HG03064 (cell line): ENCODE measurements at regions not wholly inside any gene's neighbourhood (a gene's known extent, or its start where the extent isn't known, plus 50 kb on each side); places are given as distances from the start of the nearest gene placed in this dataset.
"Not testable (repeated sequence)": the region's sequence is repeated elsewhere in the genome, so short reads cannot be mapped to it uniquely, and the experiment has no call there.

ENCODE experiments used
- ATAC-seq: cut with Tn5 transposase; IDR thresholded peaks from one replicate; pipeline ENCODE4 v1.9.1; 2021; ENCODE audit warnings: low read depth; ENCODE audit not compliant: unreplicated experiment

- ATAC-seq = not testable (repeated sequence)
Observed at GRCh38 chr20:26373066-26373465, 676.4 kb upstream of the ZNF337 start.

- ATAC-seq = no peak
Observed at GRCh38 chr20:26354511-26354910, 657.9 kb upstream of the ZNF337 start.

DNA sequence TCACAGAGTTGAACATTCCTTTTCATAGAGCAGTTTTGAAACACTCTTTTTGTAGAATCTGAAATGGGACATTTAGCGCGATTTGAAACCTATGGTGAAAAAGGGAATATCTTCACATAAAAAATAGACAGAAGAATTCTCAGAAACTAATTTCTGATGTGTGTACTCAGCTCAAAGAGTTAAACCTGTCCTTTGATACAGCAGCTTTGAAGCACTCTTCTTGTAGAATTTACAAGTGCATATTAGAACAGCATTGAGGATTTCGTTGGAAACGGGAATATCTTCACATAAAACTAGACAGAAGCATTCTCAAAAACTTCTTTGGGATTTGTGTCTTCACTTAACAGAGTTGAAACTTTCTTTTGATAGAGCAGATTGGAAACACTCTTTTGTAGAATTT, 650.7 kb upstream of the ZNF337 start:
- no peak for ATAC-seq

GRCh38 chr20:26340460-26341065, 643.9 kb upstream of the ZNF337 start:
- not testable (repeated sequence) for ATAC-seq

- ATAC-seq = no peak
Observed at GRCh38 chr20:26324177-26324576, 627.5 kb upstream of the ZNF337 start.

- ATAC-seq = no peak
Observed at GRCh38 chr20:26315054-26315453, 618.4 kb upstream of the ZNF337 start.

DNA sequence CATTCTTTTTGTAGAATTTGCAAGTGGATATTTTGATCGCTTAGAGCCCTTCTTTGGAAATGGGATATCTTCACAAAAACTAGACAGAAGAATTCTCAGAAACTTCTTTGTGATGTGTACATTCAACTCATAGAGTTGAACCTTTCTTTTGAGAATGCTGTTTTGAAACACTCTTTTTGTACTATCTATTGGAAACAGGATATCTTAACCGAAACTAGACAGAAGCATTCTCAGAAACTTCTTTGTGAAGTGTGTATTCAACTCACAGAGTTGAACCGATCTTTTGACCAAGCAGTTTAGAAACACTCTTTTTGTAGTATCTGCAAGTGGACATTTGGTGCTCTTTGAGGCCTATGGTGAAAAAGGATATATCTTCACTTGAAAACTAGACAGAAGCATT, 613.1 kb upstream of the ZNF337 start:
- not testable (repeated sequence) for ATAC-seq

DNA sequence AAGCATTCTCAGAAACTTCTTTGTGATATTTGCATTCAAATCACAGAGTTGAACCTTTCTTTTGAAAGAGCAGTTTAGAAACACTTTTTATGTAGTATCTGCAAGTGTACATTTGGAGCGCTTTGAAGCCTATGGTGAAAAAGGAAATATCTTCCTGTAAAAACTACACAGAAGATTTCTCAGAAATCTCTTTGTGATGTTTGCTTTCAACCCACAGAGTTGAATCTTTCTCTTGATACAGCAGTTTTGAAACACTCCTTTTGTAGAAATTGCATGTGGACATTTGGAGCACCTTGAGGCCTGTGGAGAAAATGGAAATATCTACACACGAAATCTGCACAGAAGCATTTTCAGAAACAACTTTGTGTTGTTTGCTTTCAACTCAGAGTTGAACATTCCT, 612.3 kb upstream of the ZNF337 start:
- no peak for ATAC-seq

DNA sequence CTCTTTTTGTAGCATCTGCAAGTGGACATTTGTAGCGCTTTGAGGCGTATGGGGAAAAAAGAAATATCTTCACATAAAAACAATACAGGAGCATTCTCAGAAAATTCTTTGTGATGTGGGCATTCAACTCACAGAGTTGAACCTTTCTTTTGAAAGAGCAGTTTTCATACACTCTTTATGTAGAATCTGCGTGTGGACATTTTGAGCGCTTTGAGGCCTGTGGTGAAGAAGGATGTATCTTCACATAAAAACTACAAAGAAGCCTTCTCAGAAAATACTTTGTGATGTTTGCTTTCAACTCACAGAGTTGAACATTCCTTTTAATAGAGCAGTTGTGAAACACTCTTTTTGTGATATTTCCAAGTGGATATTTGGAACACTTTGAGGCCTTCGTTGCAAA, 598.4 kb upstream of the ZNF337 start:
- ATAC-seq = no peak

DNA sequence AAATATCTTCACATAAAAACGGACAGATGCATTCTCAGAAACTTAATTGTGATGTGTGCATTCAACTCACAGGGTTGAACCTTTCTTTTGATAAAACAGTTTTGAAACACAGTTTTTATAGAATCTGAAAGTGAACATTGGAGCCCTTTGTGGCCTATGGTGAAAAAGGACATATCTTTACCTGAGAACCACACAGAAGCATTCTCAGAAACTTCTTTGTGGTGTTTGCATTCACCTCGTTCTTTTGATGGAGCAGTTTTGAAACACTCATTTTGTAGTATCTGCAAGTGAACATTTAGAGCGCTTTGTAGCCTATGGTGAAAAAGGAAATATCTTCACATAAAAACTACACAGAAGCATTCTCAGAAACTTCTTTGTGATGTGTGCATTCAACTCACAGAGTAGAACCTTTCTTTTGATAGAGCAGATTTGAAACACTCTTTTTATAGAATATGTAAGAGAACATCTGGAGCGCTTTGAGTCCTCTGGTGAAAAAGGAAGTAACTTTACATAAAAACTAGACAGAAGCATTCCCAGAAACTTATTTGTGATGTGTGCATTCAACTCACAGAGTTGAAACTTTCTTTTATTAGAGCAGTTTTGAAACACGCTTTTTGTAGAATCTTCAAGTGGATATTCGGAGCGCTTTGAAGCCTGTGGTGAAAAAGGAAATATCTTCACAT, 591.9 kb upstream of the ZNF337 start:
- not testable (repeated sequence) for ATAC-seq

DNA sequence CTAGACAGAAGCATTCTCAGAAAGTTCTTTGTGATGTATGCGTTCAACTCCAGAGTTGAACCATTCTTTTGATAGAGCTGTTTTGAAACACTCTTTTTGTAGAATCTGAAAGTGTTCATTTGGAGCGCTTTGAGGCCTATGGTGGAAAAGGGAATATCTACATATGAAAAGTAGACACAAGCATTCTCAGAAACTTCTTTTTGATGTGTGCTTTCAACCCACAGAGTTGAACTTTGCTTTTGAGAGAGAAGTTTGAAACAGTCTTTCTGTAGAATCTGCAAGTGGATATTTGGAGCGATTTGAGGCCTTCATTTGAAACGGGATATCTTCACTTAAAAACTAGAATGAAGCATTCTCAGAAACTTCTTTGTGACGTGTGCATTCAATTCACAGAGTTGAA, 582.6 kb upstream of the ZNF337 start:
- no peak for ATAC-seq

DNA sequence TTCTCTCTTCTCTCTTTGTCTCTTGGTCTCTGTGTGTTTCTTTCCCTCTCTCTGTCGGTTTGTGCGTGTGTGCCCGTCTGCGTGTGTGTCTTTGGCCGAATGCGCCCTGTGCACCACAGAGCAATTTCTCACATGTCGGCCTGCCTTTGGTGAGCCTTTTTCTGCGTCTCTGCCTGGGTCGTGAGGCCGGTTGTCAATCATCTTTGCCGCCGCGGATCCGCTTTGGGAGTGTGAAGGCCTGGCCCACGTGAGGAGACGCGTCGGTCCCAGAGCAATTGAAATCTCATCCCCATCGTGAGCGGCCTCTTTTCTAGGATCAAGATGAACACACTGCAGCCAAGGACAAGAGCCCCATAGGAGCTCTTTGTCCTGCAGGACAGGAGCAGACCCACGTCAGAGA, 580.7 kb upstream of the ZNF337 start:
- ATAC-seq = no peak

- no peak for ATAC-seq
Observed at GRCh38 chr20:26276554-26277210, 580.0 kb upstream of the ZNF337 start.

DNA sequence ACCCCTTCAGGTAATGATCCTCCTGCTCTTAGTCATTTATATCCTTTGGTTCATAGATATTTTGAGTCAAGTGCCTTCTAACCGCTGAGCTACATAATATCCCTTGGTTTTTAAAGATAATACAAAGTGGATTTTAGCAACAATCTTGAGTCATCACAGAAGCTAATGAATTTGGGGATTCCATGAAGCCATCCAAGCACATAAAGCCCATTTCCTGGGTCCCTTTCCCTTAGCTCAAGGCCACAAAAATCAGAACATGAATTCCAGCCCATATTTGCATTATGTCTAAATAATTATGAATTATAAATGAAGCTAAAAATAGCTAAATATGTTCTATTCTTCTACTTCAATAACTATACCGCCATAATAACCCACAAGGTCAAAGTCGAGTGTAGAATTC, 572.1 kb upstream of the ZNF337 start:
- not testable (repeated sequence) for ATAC-seq

GRCh38 chr20:26260925-26261324, 564.3 kb upstream of the ZNF337 start:
- ATAC-seq = not testable (repeated sequence)

- not testable (repeated sequence) for ATAC-seq
Observed at GRCh38 chr20:26252311-26252975, 555.8 kb upstream of the ZNF337 start.

DNA sequence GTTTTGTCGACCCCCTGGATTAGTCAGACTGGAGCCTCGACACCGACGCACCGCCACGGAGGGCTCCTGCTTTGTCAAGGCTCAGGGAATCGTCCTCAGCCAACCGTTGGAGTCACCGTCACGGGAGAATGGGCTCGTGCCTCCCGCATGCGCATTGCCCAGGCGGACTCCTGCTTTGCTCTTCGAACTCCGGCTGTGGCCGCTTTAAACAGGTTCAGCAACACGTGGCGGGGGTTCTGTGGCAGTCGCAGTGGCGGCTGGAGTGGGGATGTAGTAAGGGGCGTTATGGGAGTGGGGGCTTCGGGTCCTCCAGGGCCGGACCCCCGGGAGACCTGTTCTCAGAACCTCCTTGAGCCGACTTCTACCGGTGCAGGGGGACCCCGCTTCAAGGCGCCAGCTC, 554.7 kb upstream of the ZNF337 start:
- not testable (repeated sequence) for ATAC-seq

DNA sequence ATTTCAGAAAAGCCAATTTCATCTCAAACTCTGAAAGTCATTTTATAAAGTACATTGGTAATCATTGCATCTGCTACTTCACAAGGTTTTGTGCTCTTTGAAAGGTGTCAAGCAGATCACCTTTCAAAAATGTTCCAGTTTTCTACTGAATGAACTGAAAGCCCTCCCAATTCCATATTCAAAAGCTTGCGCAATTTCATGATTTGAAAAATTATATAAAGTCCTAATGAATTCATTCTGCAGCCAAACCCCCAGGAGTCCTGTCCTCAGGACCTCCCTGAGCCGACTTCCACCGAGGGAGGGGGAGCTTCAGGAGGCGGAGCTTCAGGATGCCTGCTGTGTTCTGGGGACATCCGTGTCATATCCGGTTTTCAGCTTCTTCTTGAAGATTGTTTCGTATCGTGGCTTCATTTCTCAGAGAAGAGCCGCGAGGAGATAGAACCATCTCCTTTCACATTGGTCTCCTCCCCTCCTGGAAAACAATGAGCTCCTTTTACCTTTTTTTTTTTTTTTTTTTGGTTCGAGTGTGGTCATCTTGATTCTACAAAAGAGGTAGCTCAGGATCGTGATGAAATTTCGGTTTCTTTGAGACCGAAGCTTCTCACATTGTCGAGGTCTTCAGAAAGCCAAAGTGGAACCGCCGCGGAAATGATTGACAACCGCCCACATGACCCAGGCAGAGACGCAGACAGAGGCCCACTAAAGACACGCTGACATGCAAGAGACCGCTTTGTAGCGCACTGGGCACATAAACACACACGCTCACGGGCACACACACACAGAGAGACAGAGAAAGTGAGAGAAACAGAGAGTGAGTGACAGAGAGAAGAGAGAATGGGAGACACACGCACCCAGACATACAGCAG, 553.8 kb upstream of the ZNF337 start:
- ATAC-seq = not testable (repeated sequence)

DNA sequence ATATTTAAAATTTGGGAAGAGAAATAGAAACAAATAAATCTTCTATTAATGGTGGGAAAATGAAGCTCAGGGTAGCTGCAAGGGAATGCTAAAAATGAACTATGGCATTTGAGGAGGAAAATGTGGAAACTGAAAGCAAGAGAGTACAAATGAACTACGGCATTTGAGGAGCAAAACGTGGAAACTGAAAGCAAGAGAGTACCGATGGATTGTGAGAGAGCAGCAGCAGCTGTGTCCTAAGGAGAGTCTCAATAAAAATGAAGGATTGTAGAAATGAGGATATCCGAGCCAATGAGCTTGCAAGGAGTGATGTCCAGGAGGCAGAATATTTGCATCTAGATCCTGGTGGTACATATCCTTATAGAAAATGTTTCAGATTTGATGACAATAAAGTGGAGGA, 547.1 kb upstream of the ZNF337 start:
- no peak for ATAC-seq

- ATAC-seq = not testable (repeated sequence)
Observed at GRCh38 chr20:26220609-26221008, 524.0 kb upstream of the ZNF337 start.
